Erythroblast (primary cell): ENCODE measurements at regions not wholly inside any gene's neighbourhood (a gene's known extent, or its start where the extent isn't known, plus 50 kb on each side); places are given as distances from the start of the nearest gene placed in this dataset.

Experiments used
- DNase-seq, 2 experiments: peaks; one replicate each; lab custom pipeline; 2025; lab: John Stamatoyannopoulos, UW
- GATA1 ChIP-seq: IDR thresholded peaks from 2 replicates; pipeline ENCODE4 v1.6.1; 2011; ENCODE audit warnings: low read depth, mild to moderate bottlenecking, control low read depth, low read length, moderate library complexity
- POLR2A ChIP-seq: IDR thresholded peaks from 2 replicates; pipeline ENCODE4 v1.6.1; 2011; ENCODE audit warnings: mild to moderate bottlenecking, low read length

GRCh38 chr14:100445436-100446088 lies 122.4 kb downstream of the SLC25A47 start:
- no peak for DNase-seq
- TF ChIP-seq POLR2A (no peak), GATA1 (no peak)

DNA sequence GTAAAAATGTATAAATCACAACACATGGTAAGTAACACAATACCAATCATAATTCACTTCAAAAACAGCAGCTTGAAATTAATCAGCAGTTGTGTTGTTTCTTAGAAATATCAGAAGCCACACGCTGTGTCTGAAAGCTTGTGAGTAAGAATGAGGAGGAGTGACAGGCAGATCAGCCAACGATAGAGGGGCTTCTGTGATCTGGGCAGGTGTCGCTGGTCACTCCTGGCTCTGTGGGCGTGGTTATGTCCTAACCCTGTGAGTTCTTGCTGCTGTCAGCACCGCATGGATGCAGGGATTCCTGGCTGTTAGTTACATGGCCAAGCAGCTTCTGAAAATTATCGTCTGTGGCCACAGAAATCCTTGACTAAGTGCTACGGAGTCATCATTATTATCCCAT lies 123.4 kb downstream of the SLC25A47 start:
- TF ChIP-seq POLR2A (no peak), GATA1 (no peak)
- no peak for DNase-seq

GRCh38 chr14:100448376-100448775 lies 125.2 kb downstream of the SLC25A47 start:
- no peak for DNase-seq
- TF ChIP-seq POLR2A (no peak), GATA1 (no peak)

DNA sequence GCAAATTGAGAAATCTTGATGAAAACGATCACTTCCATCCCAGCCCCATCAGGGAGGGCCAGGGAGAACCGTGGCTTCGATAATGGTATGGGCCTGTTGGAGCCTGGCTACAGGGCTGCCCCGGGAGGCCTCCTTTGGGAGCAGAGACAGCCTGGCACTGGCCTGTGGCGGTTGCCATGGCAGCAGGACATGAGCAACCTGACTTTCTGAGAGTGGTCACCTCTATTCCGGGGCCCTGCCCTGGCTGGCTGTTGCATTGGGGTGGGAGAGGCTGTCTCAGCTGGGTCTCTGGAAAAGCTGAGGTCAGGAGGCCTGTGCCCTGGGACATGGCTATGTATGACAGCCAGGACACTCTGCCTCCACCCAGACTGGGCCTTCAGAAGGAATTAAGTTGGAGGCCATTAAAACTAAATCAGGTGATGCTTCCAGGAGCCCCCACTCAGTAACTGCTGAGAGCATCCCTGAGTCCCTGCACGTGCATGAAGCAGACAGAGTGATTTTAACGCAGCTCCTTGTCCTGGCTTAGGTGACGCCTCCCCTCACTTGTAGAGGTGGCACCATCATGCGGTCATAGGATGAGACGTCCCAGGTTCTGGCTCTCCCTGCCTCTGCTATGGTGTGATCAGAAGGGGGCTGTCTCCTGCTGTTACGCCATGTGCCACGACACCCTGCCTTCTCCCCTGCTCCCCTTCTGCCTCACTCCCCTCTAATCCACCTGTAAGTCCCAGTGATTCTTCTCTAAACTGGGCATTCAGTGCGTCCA lies 126.3 kb downstream of the SLC25A47 start:
- TF ChIP-seq GATA1: no peak
- no peak for TF ChIP-seq POLR2A
- no peak for DNase-seq

DNA sequence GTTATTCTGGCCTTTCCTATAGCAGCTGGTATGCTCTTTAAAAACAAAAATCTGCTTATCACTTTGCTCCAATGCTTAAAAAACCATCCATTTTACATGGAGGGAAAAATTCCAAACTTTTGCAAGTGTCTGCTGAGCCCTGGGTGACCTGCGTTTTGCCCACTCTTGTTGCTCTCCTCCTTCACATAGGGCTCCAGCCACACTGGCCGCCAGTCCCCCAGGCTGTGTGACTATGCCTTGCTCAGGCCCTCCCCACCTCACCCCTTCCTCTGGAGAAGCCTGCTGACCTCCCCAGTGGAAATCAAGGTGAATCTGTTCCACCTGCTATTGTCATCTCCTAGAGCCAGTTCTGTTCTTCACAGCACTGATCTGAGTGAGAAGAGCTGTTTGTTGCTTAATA lies 126.9 kb downstream of the SLC25A47 start:
- TF ChIP-seq POLR2A (no peak), GATA1 (no peak)
- no peak for DNase-seq

GRCh38 chr14:100450736-100451135 lies 127.6 kb downstream of the SLC25A47 start:
- no peak for TF ChIP-seq GATA1
- TF ChIP-seq POLR2A: no peak
- DNase-seq: no peak

GRCh38 chr14:100451264-100451663 lies 128.1 kb downstream of the SLC25A47 start:
- no peak for TF ChIP-seq POLR2A
- no peak for TF ChIP-seq GATA1
- no peak for DNase-seq

DNA sequence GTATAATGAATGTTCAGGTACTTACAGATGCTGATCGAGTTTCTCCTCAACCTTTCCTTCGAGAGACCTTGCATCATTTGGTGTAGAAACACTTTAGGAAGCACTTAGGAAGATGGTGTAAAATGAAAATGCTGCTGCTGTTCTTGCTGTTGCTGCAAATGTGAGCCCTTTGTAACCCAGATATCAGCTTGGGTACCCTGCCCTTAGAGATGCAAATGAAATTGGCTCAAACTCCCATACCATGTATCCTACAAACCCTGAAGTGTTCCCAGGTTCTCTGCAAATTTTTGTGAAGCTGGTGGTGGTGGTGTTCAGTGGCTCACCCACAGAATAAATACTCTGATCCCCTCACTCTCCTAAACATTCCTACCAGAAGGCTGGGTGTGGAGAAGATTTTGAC lies 130.8 kb downstream of the SLC25A47 start:
- TF ChIP-seq GATA1 (no peak), POLR2A (no peak)
- no peak for DNase-seq

GRCh38 chr14:100454437-100454836 lies 131.3 kb downstream of the SLC25A47 start:
- no peak for DNase-seq
- TF ChIP-seq GATA1: no peak
- no peak for TF ChIP-seq POLR2A

DNA sequence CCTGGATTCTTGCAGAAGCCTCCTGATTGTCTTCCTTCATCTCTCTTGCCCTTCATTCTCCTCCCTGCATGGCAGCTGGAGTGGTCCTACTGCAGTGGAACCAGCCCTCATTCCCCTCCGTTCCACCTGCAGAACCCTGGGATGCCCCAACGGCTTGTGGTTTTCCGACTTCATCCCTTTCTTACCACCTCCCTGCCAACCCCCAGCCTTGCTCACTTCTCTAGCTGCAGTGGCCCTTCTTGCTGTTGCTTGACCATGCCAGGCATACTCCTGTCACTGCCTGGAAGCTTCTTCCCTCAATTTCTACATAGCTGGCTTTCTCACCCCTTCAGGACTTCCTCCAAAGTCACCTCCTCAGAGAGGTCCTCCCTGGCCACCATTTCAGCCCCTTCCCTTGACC lies 123.3 kb downstream of the BEGAIN start:
- no peak for TF ChIP-seq GATA1
- no peak for TF ChIP-seq POLR2A
- DNase-seq: no peak

GRCh38 chr14:100466111-100466856 lies 120.9 kb downstream of the BEGAIN start:
- TF ChIP-seq GATA1: no peak
- no peak for TF ChIP-seq POLR2A

GRCh38 chr14:100467046-100467750 lies 120.0 kb downstream of the BEGAIN start:
- DNase-seq: no peak
- TF ChIP-seq GATA1: no peak
- TF ChIP-seq POLR2A: no peak

More at GRCh38 chr14:100466111-100466856, 120.9 kb downstream of the BEGAIN start:
- no peak for DNase-seq

DNA sequence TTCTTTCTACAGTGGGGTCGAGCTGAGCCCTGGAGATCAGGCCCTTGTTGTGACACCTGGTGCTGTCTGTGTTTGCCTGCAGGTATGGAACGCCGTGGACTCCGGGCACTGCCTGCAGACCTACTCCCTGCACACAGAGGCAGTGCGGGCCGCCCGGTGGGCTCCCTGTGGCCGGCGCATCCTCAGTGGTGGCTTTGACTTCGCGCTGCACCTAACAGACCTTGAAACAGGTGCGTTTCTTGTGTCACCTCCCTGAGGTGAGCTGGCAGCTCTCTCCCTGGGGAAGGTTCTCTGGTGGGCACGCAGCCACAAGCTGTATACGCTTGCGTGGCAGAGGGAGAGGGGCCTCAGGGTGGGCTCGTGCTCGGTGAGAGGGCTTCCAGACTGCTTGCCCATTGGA lies 119.3 kb downstream of the BEGAIN start:
- TF ChIP-seq GATA1: no peak
- no peak for TF ChIP-seq POLR2A

GRCh38 chr14:100468557-100468956 lies 118.7 kb downstream of the BEGAIN start:
- no peak for TF ChIP-seq POLR2A

More for the DNA sequence above, 119.3 kb downstream of the BEGAIN start:
- DNase-seq: no peak

More at GRCh38 chr14:100468557-100468956, 118.7 kb downstream of the BEGAIN start:
- DNase-seq: no peak
